H1 (cell line): ENCODE measurements at regions not wholly inside any gene's neighbourhood (a gene's known extent, or its start where the extent isn't known, plus 50 kb on each side); places are given as distances from the start of the nearest gene placed in this dataset.

ENCODE experiments used
- CBX8 ChIP-seq: fragments of 300-800, 300-1000 bp; sonication (generic); IDR thresholded peaks from 2 replicates; pipeline ENCODE4 v1.7.1; 2016; ENCODE audit warnings: low read depth, low read length, borderline replicate concordance
- EGR1 ChIP-seq: IDR thresholded peaks from 2 replicates; pipeline ENCODE4 v1.6.1; 2011; ENCODE audit warnings: low read depth, low read length, borderline replicate concordance
- FOSL1 ChIP-seq: IDR thresholded peaks from 2 replicates; pipeline ENCODE4 v1.6.1; 2011; ENCODE audit warnings: mild to moderate bottlenecking, low read depth, low read length, moderate library complexity; ENCODE audit not compliant: insufficient read depth
- RNF2 ChIP-seq: fragments of 200-900, 300-1000 bp; sonication (generic); IDR thresholded peaks from 2 replicates; pipeline ENCODE4 v1.7.1; 2016; ENCODE audit warnings: borderline replicate concordance, low read depth, mild to moderate bottlenecking, antibody characterized with exemption, low read length; ENCODE audit not compliant: poor library complexity, severe bottlenecking; ENCODE audit errors: missing control alignments

DNA sequence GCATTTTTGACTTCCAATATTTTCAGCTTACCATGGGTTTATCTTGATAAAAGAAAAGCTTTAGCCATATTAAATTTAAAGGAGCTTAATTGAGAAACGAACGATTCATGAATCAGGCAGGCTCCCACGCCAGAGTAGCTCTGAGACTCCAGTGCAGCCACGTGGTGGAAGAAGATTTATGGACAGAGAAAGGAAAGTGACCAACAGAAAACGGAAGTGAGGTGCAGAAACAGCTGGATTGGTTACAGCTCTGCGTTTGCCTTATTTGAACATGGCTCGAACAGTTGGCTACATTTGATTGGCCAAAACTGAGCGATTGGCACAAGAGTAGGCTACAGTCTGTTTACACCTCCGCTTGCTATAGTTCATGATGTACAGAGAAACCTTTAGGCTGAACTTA lies 395.4 kb downstream of the GATA3 start (continued):
- TF ChIP-seq RNF2 (no peak), EGR1 (no peak), FOSL1 (no peak), CBX8 (no peak)
- TF ChIP-seq, all 59 proteins: peak for 0
